Right lobe of liver (tissue), 4 donors: ENCODE measurements at regions not wholly inside any gene's neighbourhood (a gene's known extent, or its start where the extent isn't known, plus 50 kb on each side); places are given as distances from the start of the nearest gene placed in this dataset.

Experiments used
- CTCF ChIP-seq, 4 donors: fragments of 200-600 bp in 3 of 4; fragments of 450-650 bp in 1 of 4; IDR thresholded peaks; one replicate each; pipeline versions ENCODE4 v1.5.1 to v1.8.0; 2016 to 2022; ENCODE audit warnings: antibody characterized with exemption in 4 of 4, mild to moderate bottlenecking in 2 of 4
- POLR2A ChIP-seq: fragments of 450-650 bp; IDR thresholded peaks from one replicate; pipeline ENCODE4 v1.6.1; 2017; ENCODE audit warnings: antibody characterized with exemption, mild to moderate bottlenecking
- donor health status: DM: no; HTN: no; CAD: no.
- donor health status: DM: no; HTN: no; CAD: no.
- donor health status: DM: no; HTN: yes; CAD: no.

- TF ChIP-seq CTCF (IDR thresholded peaks at IDR 0.05) (no peak), POLR2A (no peak)
Measured at GRCh38 chr15:96858694-96859093, 528.2 kb downstream of the NR2F2 start.
